ENCODE measurements at regions not wholly inside any gene's neighbourhood (a gene's known extent, or its start where the extent isn't known, plus 50 kb on each side); places are given as distances from the start of the nearest gene placed in this dataset.
A peak's percentile ranks its signal among the peaks of the same experiment; 100 is the strongest.

- peaks cover 0 to 3% (median 0%) of the 10 kb centered on the region in 4 donors for H3K4me1 ChIP-seq (ENCODE audit: control insufficient read depth in 4 of 4, insufficient read depth in 4 of 4, low read length in 3 of 4)
- DNase-seq (ENCODE audit: low spot score): no peak
- no peaks in the 10 kb centered on the region for H3K36me3 ChIP-seq (ENCODE audit: control insufficient read depth in 4 of 4, insufficient read depth in 3 of 4, low read depth in 1 of 4, low read length in 3 of 4)
- 48% methylated on average over 6 of the region's 6 CpGs for WGBS
- no peak overlapping the region for H3K4me3 ChIP-seq (ENCODE audit: low read depth in 1 of 3, low read length in 3 of 3)
- no peaks in the 10 kb centered on the region for H3K9me3 ChIP-seq (ENCODE audit: control insufficient read depth in 4 of 4, low read length in 3 of 4)
- H3K27me3 ChIP-seq (ENCODE audit: control insufficient read depth in 4 of 4, insufficient read depth in 4 of 4, low read length in 3 of 4): no peaks in the 10 kb centered on the region
- no peak overlapping the region for H3K9ac ChIP-seq (ENCODE audit: low read depth in 1 of 2, low read length in 2 of 2)
- H3K27ac ChIP-seq (ENCODE audit: low read depth in 1 of 2, low read length in 2 of 2): no peak overlapping the region
- peak; percentile 29 for TF ChIP-seq SP1 (IDR thresholded peaks at IDR 0.05)
- TF ChIP-seq RXRA (IDR thresholded peaks at IDR 0.05): peak in 1 of 2 donors; percentile 46
- peak; percentile 47 to 66 for TF ChIP-seq HNF4A (conservative IDR thresholded peaks at IDR 0.05)
- no peak for TF ChIP-seq JUND (IDR thresholded peaks at IDR 0.05)
These were observed 81.9 kb downstream of the DYNAP start for GRCh38 chr18:54672846-54673475.

- TF ChIP-seq HNF4A (conservative IDR thresholded peaks at IDR 0.05) (no peak), TAF1 (conservative IDR thresholded peaks at IDR 0.05) (no peak), FOXA1 (IDR thresholded peaks at IDR 0.05) (no peak), YY1 (IDR thresholded peaks at IDR 0.05) (no peak), RXRA (IDR thresholded peaks at IDR 0.05) (no peak)
- Histone ChIP-seq H3K27me3 (ENCODE audit: control insufficient read depth in 4 of 4, insufficient read depth in 4 of 4, low read length in 3 of 4) (no peaks in the 10 kb centered on the region), H3K9me3 (ENCODE audit: control insufficient read depth in 4 of 4, low read length in 3 of 4) (no peaks in the 10 kb centered on the region), H3K27ac (ENCODE audit: low read depth in 1 of 2, low read length in 2 of 2) (no peak overlapping the region), H3K9ac (ENCODE audit: low read depth in 1 of 2, low read length in 2 of 2) (no peak overlapping the region), H3K36me3 (ENCODE audit: control insufficient read depth in 4 of 4, insufficient read depth in 3 of 4, low read depth in 1 of 4, low read length in 3 of 4) (no peaks in the 10 kb centered on the region), H3K4me1 (ENCODE audit: control insufficient read depth in 4 of 4, insufficient read depth in 4 of 4, low read length in 3 of 4) (peaks cover 0 to 3% (median 0%) of the 10 kb centered on the region in 4 donors), H3K4me3 (ENCODE audit: low read depth in 1 of 3, low read length in 3 of 3) (no peak overlapping the region)
- 96% methylated on average over 2 of the region's 2 CpGs for WGBS
- DNase-seq (ENCODE audit: low spot score): no peak
These were observed 82.9 kb downstream of the DYNAP start for GRCh38 chr18:54673936-54674335.

GRCh38 chr18:54675076-54675475 is 84.0 kb downstream of the DYNAP start:
- no peak overlapping the region for H3K27ac ChIP-seq (ENCODE audit: low read depth in 1 of 2, low read length in 2 of 2)
- H3K4me1 ChIP-seq (ENCODE audit: control insufficient read depth in 4 of 4, insufficient read depth in 4 of 4, low read length in 3 of 4): peaks cover 0 to 3% (median 0%) of the 10 kb centered on the region in 4 donors
- no peak for DNase-seq (ENCODE audit: low spot score)
- no peak for TF ChIP-seq FOXA1 (IDR thresholded peaks at IDR 0.05)
- TF ChIP-seq JUND (IDR thresholded peaks at IDR 0.05): no peak
- no peak for TF ChIP-seq GABPA (IDR thresholded peaks at IDR 0.05 in 1 of 2, conservative IDR thresholded peaks at IDR 0.05 in 1 of 2)
- no peak for TF ChIP-seq FOXA2 (IDR thresholded peaks at IDR 0.05)
- no peak for TF ChIP-seq EGR1 (IDR thresholded peaks at IDR 0.05; ENCODE audit: low read depth in 2 of 2)
- TF ChIP-seq RXRA (IDR thresholded peaks at IDR 0.05): no peak
- TF ChIP-seq NR2F2 (IDR thresholded peaks at IDR 0.05): no peak
- TF ChIP-seq TAF1 (conservative IDR thresholded peaks at IDR 0.05): no peak
- TF ChIP-seq, protein P1, sequence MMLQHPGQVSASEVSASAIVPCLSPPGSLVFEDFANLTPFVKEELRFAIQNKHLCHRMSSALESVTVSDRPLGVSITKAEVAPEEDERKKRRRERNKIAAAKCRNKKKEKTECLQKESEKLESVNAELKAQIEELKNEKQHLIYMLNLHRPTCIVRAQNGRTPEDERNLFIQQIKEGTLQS (IDR thresholded peaks at IDR 0.05): no peak
- no peak for TF ChIP-seq HNF4G (IDR thresholded peaks at IDR 0.05)
- no peaks in the 10 kb centered on the region for H3K27me3 ChIP-seq (ENCODE audit: control insufficient read depth in 4 of 4, insufficient read depth in 4 of 4, low read length in 3 of 4)
- no peak overlapping the region for H3K9ac ChIP-seq (ENCODE audit: low read depth in 1 of 2, low read length in 2 of 2)
- no peaks in the 10 kb centered on the region for H3K9me3 ChIP-seq (ENCODE audit: control insufficient read depth in 4 of 4, low read length in 3 of 4)
- no peak overlapping the region for H3K4me3 ChIP-seq (ENCODE audit: low read depth in 1 of 3, low read length in 3 of 3)
- H3K36me3 ChIP-seq (ENCODE audit: control insufficient read depth in 4 of 4, insufficient read depth in 3 of 4, low read depth in 1 of 4, low read length in 3 of 4): no peaks in the 10 kb centered on the region
- 80% methylated on average over 1 of the region's 1 CpG for WGBS

- Histone ChIP-seq H3K4me3 (ENCODE audit: low read depth in 1 of 3, low read length in 3 of 3) (no peak overlapping the region), H3K4me1 (ENCODE audit: control insufficient read depth in 4 of 4, insufficient read depth in 4 of 4, low read length in 3 of 4) (no peaks in the 10 kb centered on the region), H3K9ac (ENCODE audit: low read depth in 1 of 2, low read length in 2 of 2) (no peak overlapping the region), H3K27me3 (ENCODE audit: control insufficient read depth in 4 of 4, insufficient read depth in 4 of 4, low read length in 3 of 4) (no peaks in the 10 kb centered on the region), H3K36me3 (ENCODE audit: control insufficient read depth in 4 of 4, insufficient read depth in 3 of 4, low read depth in 1 of 4, low read length in 3 of 4) (no peaks in the 10 kb centered on the region), H3K9me3 (ENCODE audit: control insufficient read depth in 4 of 4, low read length in 3 of 4) (no peaks in the 10 kb centered on the region), H3K27ac (ENCODE audit: low read depth in 1 of 2, low read length in 2 of 2) (no peak overlapping the region)
- WGBS: 36% methylated on average over 4 of the region's 4 CpGs
- TF ChIP-seq, protein P2, sequence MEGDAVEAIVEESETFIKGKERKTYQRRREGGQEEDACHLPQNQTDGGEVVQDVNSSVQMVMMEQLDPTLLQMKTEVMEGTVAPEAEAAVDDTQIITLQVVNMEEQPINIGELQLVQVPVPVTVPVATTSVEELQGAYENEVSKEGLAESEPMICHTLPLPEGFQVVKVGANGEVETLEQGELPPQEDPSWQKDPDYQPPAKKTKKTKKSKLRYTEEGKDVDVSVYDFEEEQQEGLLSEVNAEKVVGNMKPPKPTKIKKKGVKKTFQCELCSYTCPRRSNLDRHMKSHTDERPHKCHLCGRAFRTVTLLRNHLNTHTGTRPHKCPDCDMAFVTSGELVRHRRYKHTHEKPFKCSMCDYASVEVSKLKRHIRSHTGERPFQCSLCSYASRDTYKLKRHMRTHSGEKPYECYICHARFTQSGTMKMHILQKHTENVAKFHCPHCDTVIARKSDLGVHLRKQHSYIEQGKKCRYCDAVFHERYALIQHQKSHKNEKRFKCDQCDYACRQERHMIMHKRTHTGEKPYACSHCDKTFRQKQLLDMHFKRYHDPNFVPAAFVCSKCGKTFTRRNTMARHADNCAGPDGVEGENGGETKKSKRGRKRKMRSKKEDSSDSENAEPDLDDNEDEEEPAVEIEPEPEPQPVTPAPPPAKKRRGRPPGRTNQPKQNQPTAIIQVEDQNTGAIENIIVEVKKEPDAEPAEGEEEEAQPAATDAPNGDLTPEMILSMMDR (IDR thresholded peaks at IDR 0.05; ENCODE audit: low read depth, low read length, missing input control): peak; percentile 67
- TF ChIP-seq GABPA (IDR thresholded peaks at IDR 0.05 in 1 of 2, conservative IDR thresholded peaks at IDR 0.05 in 1 of 2) (no peak), RAD21 (IDR thresholded peaks at IDR 0.05) (peak; percentile 97 to 98)
- no peak for DNase-seq (ENCODE audit: low spot score)
These were observed 88.5 kb downstream of the DYNAP start for GRCh38 chr18:54679318-54680149.

All from liver (tissue), 8 donors.